Activated T-helper 1 cell treated with anti-CD3 and anti-CD28 coated beads, Interleukin-12 subunit alpha, Interleukin-12 subunit beta, Interleukin-2, Interleukin-4 antibody, amounts not matched to agents 30 ng/mL and 10 ng/mL and 1 ng/mL, durations not matched to agents 14 hours and 24 hours and 36 hours (primary cell): ENCODE measurements at regions not wholly inside any gene's neighbourhood (a gene's known extent, or its start where the extent isn't known, plus 50 kb on each side); places are given as distances from the start of the nearest gene placed in this dataset.
"Not testable (repeated sequence)": the region's sequence is repeated elsewhere in the genome, so short reads cannot be mapped to it uniquely, and the experiment has no call there.

Source experiments
- DNase-seq: peaks from one replicate; pipeline ENCODE4 v3.0.0; 2021; ENCODE audit warnings: low spot score
- H3K27ac Mint-ChIP-seq: one replicate; pipeline ENCODE4 v1.8.0; 2021; ENCODE audit warnings: mild to moderate bottlenecking, mixed read lengths
- H3K27me3 Mint-ChIP-seq: one replicate; pipeline ENCODE4 v1.8.0; 2022; ENCODE audit warnings: mild to moderate bottlenecking, moderate library complexity, mixed read lengths; ENCODE audit not compliant: insufficient read depth
- H3K36me3 Mint-ChIP-seq: one replicate; pipeline ENCODE4 v1.8.0; 2021; ENCODE audit warnings: low read depth, mixed read lengths
- H3K4me1 Mint-ChIP-seq: one replicate; pipeline ENCODE4 v1.8.0; 2021; ENCODE audit warnings: low read depth, mixed read lengths
- H3K4me3 Mint-ChIP-seq: one replicate; pipeline ENCODE4 v1.8.0; 2021; ENCODE audit warnings: mild to moderate bottlenecking, moderate library complexity, mixed read lengths
- H3K9me3 Mint-ChIP-seq: one replicate; pipeline ENCODE4 v1.8.0; 2021; ENCODE audit warnings: mixed read lengths
- intact Hi-C: fragments of 100-400 bp; cut with micrococcal nuclease; formaldehyde crosslinking; loops from one replicate; pipeline ENCODE4 v1.15.1; 2024

GRCh38 chr2:176414641-176415040 lies 145.4 kb downstream of the MTX2 start:
- no peak overlapping the region for H3K4me3 Mint-ChIP-seq
- H3K27ac Mint-ChIP-seq = no peak overlapping the region
- H3K4me1 Mint-ChIP-seq = no peaks in the 10 kb centered on the region
- DNase-seq = no peak
- H3K36me3 Mint-ChIP-seq = no peaks in the 10 kb centered on the region
- intact Hi-C loops = no loop called here
- H3K9me3 Mint-ChIP-seq = no peaks in the 10 kb centered on the region
- peaks cover 9% of the 10 kb centered on the region for H3K27me3 Mint-ChIP-seq

- H3K36me3 Mint-ChIP-seq = no peaks in the 10 kb centered on the region
- H3K27me3 Mint-ChIP-seq = peaks cover 5% of the 10 kb centered on the region
- H3K9me3 Mint-ChIP-seq = no peaks in the 10 kb centered on the region
These were observed 146.1 kb downstream of the MTX2 start for GRCh38 chr2:176415174-176415895.

DNA sequence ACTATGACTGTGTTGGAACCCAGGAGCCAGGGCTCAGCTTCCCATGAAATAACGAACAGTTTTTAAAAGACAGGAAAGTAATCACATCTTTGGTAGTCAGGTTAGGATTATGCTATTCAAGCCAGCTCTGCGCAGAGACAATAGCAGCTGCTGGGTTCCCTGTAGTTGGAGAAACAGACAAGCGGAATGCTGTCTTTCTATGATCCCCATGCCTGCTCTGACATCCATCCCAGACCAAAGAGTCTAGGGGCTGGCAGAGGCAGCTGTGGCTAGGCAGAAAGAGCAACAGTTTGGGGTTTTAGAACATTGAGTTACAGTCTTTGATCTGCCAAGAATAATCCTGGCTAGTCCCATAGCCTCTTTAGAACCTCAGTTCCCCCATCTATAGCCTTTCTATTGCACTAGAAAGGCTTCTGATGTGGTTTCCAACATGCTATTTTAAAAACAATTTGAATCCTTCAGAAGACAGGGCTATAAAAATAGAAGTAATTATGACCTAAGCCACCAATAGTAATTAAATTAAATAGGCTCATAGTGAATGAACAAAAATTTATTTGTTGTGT lies 146.8 kb downstream of the MTX2 start:
- intact Hi-C loops = no loop called here
- no peak for DNase-seq
- H3K27ac Mint-ChIP-seq = no peak overlapping the region
- H3K4me3 Mint-ChIP-seq = no peak overlapping the region
- peaks cover 5% of the 10 kb centered on the region for H3K27me3 Mint-ChIP-seq
- no peaks in the 10 kb centered on the region for H3K36me3 Mint-ChIP-seq
- no peaks in the 10 kb centered on the region for H3K4me1 Mint-ChIP-seq
- no peaks in the 10 kb centered on the region for H3K9me3 Mint-ChIP-seq

More at GRCh38 chr2:176415174-176415895, 146.1 kb downstream of the MTX2 start:
- no peak overlapping the region for H3K4me3 Mint-ChIP-seq
- H3K4me1 Mint-ChIP-seq = no peaks in the 10 kb centered on the region
- DNase-seq = no peak
- intact Hi-C loops = no loop called here
- H3K27ac Mint-ChIP-seq = no peak overlapping the region

GRCh38 chr2:176418768-176419167 lies 149.5 kb downstream of the MTX2 start:
- no peak overlapping the region for H3K27ac Mint-ChIP-seq
- H3K4me3 Mint-ChIP-seq = no peak overlapping the region
- no peaks in the 10 kb centered on the region for H3K4me1 Mint-ChIP-seq
- intact Hi-C loops = no loop called here
- H3K36me3 Mint-ChIP-seq = no peaks in the 10 kb centered on the region
- no peaks in the 10 kb centered on the region for H3K9me3 Mint-ChIP-seq
- H3K27me3 Mint-ChIP-seq = peaks cover 2% of the 10 kb centered on the region
- DNase-seq = no peak

DNA sequence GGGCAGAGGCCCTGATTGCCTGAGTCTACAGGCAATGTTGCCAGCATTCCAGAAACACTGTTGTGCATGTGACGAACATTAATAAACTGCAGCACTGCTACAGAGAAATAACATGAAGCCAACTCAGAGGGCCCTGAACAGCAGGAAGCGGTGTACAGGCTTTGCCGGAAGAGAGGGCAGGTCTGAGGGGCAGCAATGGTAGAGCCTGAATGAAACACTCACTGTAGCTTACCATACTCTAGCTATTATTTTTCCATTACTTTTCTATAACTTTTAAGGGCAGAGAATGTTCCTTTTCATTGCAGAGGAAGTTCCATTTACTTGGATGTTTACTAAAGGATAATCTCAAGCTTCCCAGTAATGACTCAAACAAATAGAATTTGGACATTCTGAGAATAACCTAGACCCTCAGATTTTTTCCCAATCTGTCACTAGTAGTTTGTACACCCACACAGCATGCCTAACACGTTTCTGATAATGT lies 150.4 kb downstream of the MTX2 start:
- no peaks in the 10 kb centered on the region for H3K4me1 Mint-ChIP-seq
- intact Hi-C loops = no loop called here
- DNase-seq = no peak
- peaks cover 4% of the 10 kb centered on the region for H3K27me3 Mint-ChIP-seq
- no peaks in the 10 kb centered on the region for H3K9me3 Mint-ChIP-seq
- H3K27ac Mint-ChIP-seq = no peak overlapping the region
- H3K4me3 Mint-ChIP-seq = no peak overlapping the region
- no peaks in the 10 kb centered on the region for H3K36me3 Mint-ChIP-seq

DNA sequence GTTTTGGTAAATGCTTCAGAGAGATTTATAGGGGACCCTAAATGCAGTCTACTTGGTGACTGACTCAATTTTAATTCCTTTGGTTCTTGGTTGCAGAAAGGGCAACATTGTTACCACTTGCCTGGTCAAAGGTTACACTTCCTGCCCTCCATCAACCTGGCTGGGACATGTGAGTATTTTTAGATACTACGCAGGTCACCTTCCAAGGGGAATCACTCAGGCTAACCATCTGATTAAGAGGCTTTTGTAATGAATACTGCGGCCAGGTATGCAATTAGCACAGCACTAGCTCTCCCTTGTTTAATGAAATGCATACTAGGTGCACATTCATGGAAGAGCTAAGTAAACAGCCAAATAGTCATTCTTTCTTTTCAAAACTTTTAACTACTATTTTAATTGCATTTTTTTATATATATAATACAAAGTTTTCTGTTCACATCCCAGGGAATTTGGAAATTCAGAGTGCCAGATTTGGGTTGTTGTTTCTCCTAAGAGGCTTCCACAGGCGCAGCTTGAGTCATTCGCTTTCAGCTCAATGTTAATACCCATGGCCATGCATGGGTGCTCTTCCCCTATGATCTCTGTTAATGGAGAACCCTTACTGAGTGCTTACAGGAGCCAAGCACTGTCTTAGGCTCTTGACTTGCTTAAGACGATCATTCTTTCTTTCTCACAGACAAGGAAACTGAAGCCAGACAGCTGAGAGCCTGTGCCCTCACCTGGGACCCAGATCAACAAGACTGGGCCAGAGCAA lies 152.2 kb downstream of the MTX2 start:
- Mint-ChIP-seq H3K4me3 (no peak overlapping the region), H3K27ac (no peak overlapping the region), H3K27me3 (peaks cover 2% of the 10 kb centered on the region), H3K36me3 (no peaks in the 10 kb centered on the region), H3K9me3 (no peaks in the 10 kb centered on the region), H3K4me1 (no peaks in the 10 kb centered on the region)
- DNase-seq = no peak
- intact Hi-C loops = no loop called here

GRCh38 chr2:176423819-176424218 lies 154.6 kb downstream of the MTX2 start:
- intact Hi-C loops = no loop called here
- Mint-ChIP-seq H3K4me3 (no peak overlapping the region), H3K4me1 (no peaks in the 10 kb centered on the region), H3K36me3 (no peaks in the 10 kb centered on the region), H3K27me3 (peaks cover 2% of the 10 kb centered on the region), H3K27ac (no peak overlapping the region), H3K9me3 (no peaks in the 10 kb centered on the region)
- DNase-seq = no peak

GRCh38 chr2:176424746-176425145 lies 155.5 kb downstream of the MTX2 start:
- Mint-ChIP-seq H3K4me1 (no peaks in the 10 kb centered on the region), H3K27ac (no peak overlapping the region), H3K27me3 (peaks cover 2% of the 10 kb centered on the region), H3K4me3 (no peak overlapping the region), H3K36me3 (no peaks in the 10 kb centered on the region), H3K9me3 (no peaks in the 10 kb centered on the region)
- intact Hi-C loops = no loop called here
- DNase-seq = no peak

DNA sequence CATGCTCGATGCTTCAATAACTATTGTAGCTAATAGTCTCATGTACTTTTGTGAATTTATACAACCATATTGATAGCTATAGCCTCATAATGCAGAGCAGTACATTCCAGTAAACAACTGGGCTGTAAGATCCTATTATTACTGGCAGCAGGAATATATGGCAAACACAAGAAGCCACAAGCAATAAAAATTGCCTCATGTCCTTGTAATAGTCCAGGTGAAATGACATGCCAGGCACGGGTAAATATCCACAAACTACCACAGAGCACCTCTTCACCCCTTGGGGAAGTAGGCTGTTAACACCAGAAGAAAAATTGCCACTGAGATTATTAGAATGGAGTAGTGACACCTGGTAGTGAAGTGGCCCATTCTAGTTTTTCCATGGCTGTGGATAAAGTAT lies 158.3 kb downstream of the MTX2 start:
- no peak for DNase-seq
- Mint-ChIP-seq H3K27me3 (peaks cover 7% of the 10 kb centered on the region), H3K4me3 (no peak overlapping the region), H3K36me3 (no peaks in the 10 kb centered on the region), H3K9me3 (no peaks in the 10 kb centered on the region), H3K4me1 (no peaks in the 10 kb centered on the region), H3K27ac (no peak overlapping the region)
- intact Hi-C loops = no loop called here

DNA sequence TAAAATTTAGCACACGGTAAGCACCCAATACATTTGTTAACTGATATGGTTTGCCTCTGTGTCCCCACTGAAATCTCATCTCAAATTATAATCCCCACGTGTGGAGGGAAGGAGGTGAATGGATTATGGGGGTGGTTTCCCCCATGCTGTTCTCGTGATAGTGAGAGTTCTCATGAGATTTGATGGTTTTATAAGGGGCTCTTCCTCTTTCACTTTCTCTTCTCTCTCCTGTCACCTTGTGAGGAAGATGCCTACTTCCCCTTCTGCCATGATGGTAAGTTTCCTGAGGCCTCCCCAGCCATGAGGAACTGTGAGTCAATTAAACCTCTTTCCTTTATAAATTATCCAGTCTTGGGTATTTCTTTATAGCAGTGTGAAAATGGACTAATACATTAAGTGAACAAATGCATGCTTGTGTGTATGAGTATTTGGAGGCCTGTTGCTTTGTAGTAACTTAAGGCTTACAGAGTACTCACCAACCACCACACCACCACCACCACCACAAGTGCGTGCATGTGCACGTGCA lies 159.8 kb downstream of the MTX2 start:
- H3K27ac Mint-ChIP-seq, H3K9me3 Mint-ChIP-seq, H3K36me3 Mint-ChIP-seq, DNase-seq, H3K4me1 Mint-ChIP-seq, H3K4me3 Mint-ChIP-seq, intact Hi-C loops: not testable (repeated sequence)
- H3K27me3 Mint-ChIP-seq = peaks cover 12% of the 10 kb centered on the region

GRCh38 chr2:176432434-176432833 lies 163.2 kb downstream of the MTX2 start:
- no peak for DNase-seq
- Mint-ChIP-seq H3K4me1 (no peaks in the 10 kb centered on the region), H3K36me3 (no peaks in the 10 kb centered on the region), H3K27ac (no peak overlapping the region), H3K9me3 (no peaks in the 10 kb centered on the region), H3K4me3 (no peak overlapping the region), H3K27me3 (peaks cover 10% of the 10 kb centered on the region)
- intact Hi-C loops = no loop called here

GRCh38 chr2:176435729-176436128 lies 166.5 kb downstream of the MTX2 start:
- Mint-ChIP-seq H3K4me3 (no peak overlapping the region), H3K36me3 (no peaks in the 10 kb centered on the region), H3K4me1 (no peaks in the 10 kb centered on the region), H3K27me3 (peaks cover 10% of the 10 kb centered on the region), H3K9me3 (no peaks in the 10 kb centered on the region), H3K27ac (no peak overlapping the region)
- intact Hi-C loops = no loop called here
- DNase-seq = no peak

- peaks cover 3% of the 10 kb centered on the region for H3K4me1 Mint-ChIP-seq
- H3K9me3 Mint-ChIP-seq = no peaks in the 10 kb centered on the region
- peaks cover 8% of the 10 kb centered on the region for H3K27me3 Mint-ChIP-seq
- no peak overlapping the region for H3K27ac Mint-ChIP-seq
- intact Hi-C loops = loop anchor here (10.0 kb wide), 1 partner anchor 759 kb away; no protein-coding TSS in a partner anchor
- no peak overlapping the region for H3K4me3 Mint-ChIP-seq
- DNase-seq = no peak
- no peaks in the 10 kb centered on the region for H3K36me3 Mint-ChIP-seq
These were observed 174.7 kb downstream of the MTX2 start for GRCh38 chr2:176443946-176444345.
